ENCODE measurements at regions not wholly inside any gene's neighbourhood (a gene's known extent, or its start where the extent isn't known, plus 50 kb on each side); places are given as distances from the start of the nearest gene placed in this dataset.

- TF ChIP-seq ZNF274 (IDR thresholded peaks at IDR 0.05; ENCODE audit: low read depth, low read length) (no peak), YY1 (IDR thresholded peaks at IDR 0.05; ENCODE audit: insufficient read depth, insufficient read length) (no peak), SUZ12 (IDR thresholded peaks at IDR 0.05; ENCODE audit: extremely low read depth, insufficient read depth, insufficient read length) (no peak)
Observed at GRCh38 chr9:107163370-107163769, 119.7 kb upstream of the RAD23B start.
